A673 (cell line): ENCODE measurements at regions not wholly inside any gene's neighbourhood (a gene's known extent, or its start where the extent isn't known, plus 50 kb on each side); places are given as distances from the start of the nearest gene placed in this dataset.

ENCODE experiments used
- BruUV-seq: library from RNA; stranded (reverse); fragments of 400-500 nt; replicated peaks from 2 replicates; lab custom pipeline; 2021; lab: Mats Ljungman, UMichigan
- CTCF ChIA-PET: fragments of 300-600 bp; sonication (Branson Sonifier 250); formaldehyde crosslinking; loops from one replicate; lab custom pipeline; 2022; ENCODE audit warnings: antibody characterized with exemption; lab: Charles Lee
- POLR2A ChIA-PET: fragments of 300-600 bp; sonication (Branson Sonifier 250); formaldehyde crosslinking; loops from one replicate; lab custom pipeline; 2022; ENCODE audit warnings: antibody characterized with exemption; ENCODE audit not compliant: low non-redundant PET; lab: Charles Lee
- DNase-seq: peaks from one replicate; pipeline ENCODE4 v3.0.0-alpha.2; 2015; ENCODE audit warnings: low spot score
- H3K27ac ChIP-seq: fragments of 200-600 bp; sonication (generic); 2 replicates; pipeline ENCODE4 v1.5.1; 2016; ENCODE audit warnings: mixed run types, low read depth, mild to moderate bottlenecking, mixed read lengths, antibody characterized with exemption, low read length; ENCODE audit not compliant: poor library complexity, severe bottlenecking
- H3K27me3 ChIP-seq: fragments of 200-600 bp; sonication (generic); replicated peaks from 2 replicates; pipeline ENCODE4 v1.6.1; 2017; ENCODE audit warnings: mixed run types, low read depth, mild to moderate bottlenecking, mixed read lengths, antibody characterized with exemption, low read length; ENCODE audit not compliant: insufficient read depth, poor library complexity
- H3K36me3 ChIP-seq: fragments of 200-600 bp; sonication (generic); 2 replicates; pipeline ENCODE4 v1.6.1; 2016; ENCODE audit warnings: mixed run types, mild to moderate bottlenecking, mixed read lengths, antibody characterized with exemption, low read length; ENCODE audit not compliant: insufficient read depth, poor library complexity, severe bottlenecking
- H3K4me1 ChIP-seq: fragments of 200-600 bp; sonication (generic); 2 replicates; pipeline ENCODE4 v1.6.1; 2017; ENCODE audit warnings: mixed run types, mild to moderate bottlenecking, mixed read lengths, antibody characterized with exemption, low read length; ENCODE audit not compliant: insufficient read depth, poor library complexity, severe bottlenecking
- H3K4me3 ChIP-seq: fragments of 200-600 bp; sonication (generic); 2 replicates; pipeline ENCODE4 v1.5.1; 2016; ENCODE audit warnings: low read depth, mixed run types, mild to moderate bottlenecking, mixed read lengths, low read length; ENCODE audit not compliant: poor library complexity, severe bottlenecking
- H3K9me3 ChIP-seq: fragments of 200-600 bp; sonication (generic); 2 replicates; pipeline ENCODE4 v1.6.1; 2016; ENCODE audit warnings: mixed run types, low read depth, mild to moderate bottlenecking, mixed read lengths, antibody characterized with exemption, low read length; ENCODE audit not compliant: poor library complexity, severe bottlenecking
- EZH2 ChIP-seq: fragments of 200-600 bp; sonication (generic); IDR thresholded peaks from 2 replicates; pipeline ENCODE4 v1.6.1; 2017; ENCODE audit warnings: borderline replicate concordance, low read depth, mild to moderate bottlenecking, mixed read lengths, antibody characterized with exemption, low read length; ENCODE audit not compliant: poor library complexity, severe bottlenecking
- intact Hi-C: fragments of 100-400 bp; cut with micrococcal nuclease; formaldehyde crosslinking; loops from one replicate; pipeline ENCODE4 v1.10.0; 2022; ENCODE audit not compliant: unreplicated experiment
- TF ChIP-seq, protein P1 (sequence below): fragments of 300-800, 200-600 bp; sonication (generic); conservative IDR thresholded peaks from 2 replicates; pipeline ENCODE4 v1.5.1; 2017; ENCODE audit warnings: low read depth, mild to moderate bottlenecking, antibody characterized with exemption, low read length, moderate library complexity, mixed read lengths

DNA sequence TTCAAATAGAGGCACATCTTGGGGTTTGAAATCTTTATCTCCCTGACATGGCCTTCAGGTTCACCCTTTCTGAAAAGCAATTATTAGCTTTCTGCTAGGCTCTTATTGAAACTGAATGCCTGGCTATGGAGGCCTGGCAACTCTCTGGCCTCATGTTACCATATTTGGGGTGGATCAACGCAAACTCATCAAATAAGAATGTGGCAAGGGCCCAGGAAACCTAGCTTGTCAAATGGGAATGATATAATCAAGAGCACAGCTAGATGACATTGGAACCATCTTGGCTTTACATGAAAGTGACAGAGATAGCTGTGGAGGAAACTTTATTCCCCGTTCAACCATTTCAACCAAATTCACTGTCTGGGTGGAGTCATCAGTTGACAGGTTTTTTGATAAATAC is 202.8 kb upstream of the SMIM30 start:
- no peaks in the 10 kb centered on the region for H3K27me3 ChIP-seq
- no TSS peak for BruUV-seq
- H3K4me1 ChIP-seq: no peaks in the 10 kb centered on the region
- no peak overlapping the region for H3K27ac ChIP-seq
- POLR2A ChIA-PET: no interaction called here
- no peak for TF ChIP-seq EZH2
- TF ChIP-seq, protein P1, sequence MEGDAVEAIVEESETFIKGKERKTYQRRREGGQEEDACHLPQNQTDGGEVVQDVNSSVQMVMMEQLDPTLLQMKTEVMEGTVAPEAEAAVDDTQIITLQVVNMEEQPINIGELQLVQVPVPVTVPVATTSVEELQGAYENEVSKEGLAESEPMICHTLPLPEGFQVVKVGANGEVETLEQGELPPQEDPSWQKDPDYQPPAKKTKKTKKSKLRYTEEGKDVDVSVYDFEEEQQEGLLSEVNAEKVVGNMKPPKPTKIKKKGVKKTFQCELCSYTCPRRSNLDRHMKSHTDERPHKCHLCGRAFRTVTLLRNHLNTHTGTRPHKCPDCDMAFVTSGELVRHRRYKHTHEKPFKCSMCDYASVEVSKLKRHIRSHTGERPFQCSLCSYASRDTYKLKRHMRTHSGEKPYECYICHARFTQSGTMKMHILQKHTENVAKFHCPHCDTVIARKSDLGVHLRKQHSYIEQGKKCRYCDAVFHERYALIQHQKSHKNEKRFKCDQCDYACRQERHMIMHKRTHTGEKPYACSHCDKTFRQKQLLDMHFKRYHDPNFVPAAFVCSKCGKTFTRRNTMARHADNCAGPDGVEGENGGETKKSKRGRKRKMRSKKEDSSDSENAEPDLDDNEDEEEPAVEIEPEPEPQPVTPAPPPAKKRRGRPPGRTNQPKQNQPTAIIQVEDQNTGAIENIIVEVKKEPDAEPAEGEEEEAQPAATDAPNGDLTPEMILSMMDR: no peak
- intact Hi-C loops: no loop called here
- no peak for DNase-seq
- H3K9me3 ChIP-seq: no peaks in the 10 kb centered on the region
- no peaks in the 10 kb centered on the region for H3K36me3 ChIP-seq
- H3K4me3 ChIP-seq: no peak overlapping the region
- CTCF ChIA-PET: no interaction called here

DNA sequence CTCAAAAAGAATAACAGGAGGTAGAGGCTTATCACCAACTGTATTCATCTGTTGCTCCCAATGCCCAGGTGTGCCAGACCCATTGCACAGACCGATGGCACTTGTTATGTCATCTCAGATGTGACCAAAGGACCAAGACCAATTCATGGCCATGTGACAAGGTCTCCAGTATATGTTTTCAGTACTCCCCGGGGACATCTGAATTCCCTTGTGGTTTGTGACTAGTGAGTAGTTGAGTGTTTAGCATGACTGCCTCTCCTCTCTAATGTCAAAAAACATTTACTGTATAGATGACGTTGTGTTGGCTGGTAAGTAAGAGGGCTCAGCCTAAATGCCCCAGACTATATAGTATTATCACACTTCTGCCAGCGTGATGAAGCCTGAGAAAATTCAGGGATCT is 202.1 kb upstream of the SMIM30 start:
- no TSS peak for BruUV-seq
- CTCF ChIA-PET: no interaction called here
- H3K36me3 ChIP-seq: no peaks in the 10 kb centered on the region
- no peak for DNase-seq
- TF ChIP-seq EZH2: no peak
- TF ChIP-seq, protein P1: no peak
- H3K27ac ChIP-seq: no peak overlapping the region
- H3K27me3 ChIP-seq: no peaks in the 10 kb centered on the region
- H3K4me3 ChIP-seq: no peak overlapping the region
- H3K4me1 ChIP-seq: no peaks in the 10 kb centered on the region
- intact Hi-C loops: no loop called here
- no peaks in the 10 kb centered on the region for H3K9me3 ChIP-seq
- POLR2A ChIA-PET: no interaction called here

GRCh38 chr7:113314594-113314993 is 196.2 kb upstream of the SMIM30 start:
- CTCF ChIA-PET: no interaction called here
- no TSS peak for BruUV-seq
- H3K9me3 ChIP-seq: no peaks in the 10 kb centered on the region
- no peaks in the 10 kb centered on the region for H3K27me3 ChIP-seq
- H3K36me3 ChIP-seq: no peaks in the 10 kb centered on the region
- TF ChIP-seq EZH2: no peak
- TF ChIP-seq, protein P1: no peak
- H3K4me3 ChIP-seq: no peak overlapping the region
- intact Hi-C loops: no loop called here
- no peak overlapping the region for H3K27ac ChIP-seq
- POLR2A ChIA-PET: no interaction called here
- no peak for DNase-seq
- no peaks in the 10 kb centered on the region for H3K4me1 ChIP-seq
